Cardiac muscle cell (in vitro differentiated cells and primary cell): ENCODE measurements at regions not wholly inside any gene's neighbourhood (a gene's known extent, or its start where the extent isn't known, plus 50 kb on each side); places are given as distances from the start of the nearest gene placed in this dataset.

Experiments used
- DNase-seq, 2 donors: peaks; one replicate each; pipeline versions ENCODE4 v3.0.0 to v3.0.0-alpha.2; 2010 to 2017; ENCODE audit warnings: low read depth in 1 of 2, low spot score in 1 of 2
- H3K27ac ChIP-seq: fragments of 200-600 bp; sonication (generic); 2 replicates; pipeline ENCODE4 v1.5.1; 2016
- H3K27me3 ChIP-seq: fragments of 200-600 bp; sonication (generic); 2 replicates; pipeline ENCODE4 v1.6.0; 2016; ENCODE audit warnings: control low read depth
- H3K36me3 ChIP-seq: fragments of 200-600 bp; sonication (generic); 2 replicates; pipeline ENCODE4 v1.5.1; 2016; ENCODE audit warnings: control low read depth
- H3K4me1 ChIP-seq: fragments of 200-600 bp; sonication (generic); 2 replicates; pipeline ENCODE4 v1.8.1; 2017; ENCODE audit warnings: low read depth, mild to moderate bottlenecking, mixed run types
- H3K4me3 ChIP-seq: fragments of 200-600 bp; sonication (generic); 2 replicates; pipeline ENCODE4 v1.5.1; 2016; ENCODE audit warnings: mild to moderate bottlenecking
- H3K9me3 ChIP-seq: fragments of 200-600 bp; sonication (generic); 2 replicates; pipeline ENCODE4 v1.5.1; 2017; ENCODE audit warnings: low read depth, mild to moderate bottlenecking, control low read depth
- TF ChIP-seq, protein P1 (sequence below): IDR thresholded peaks from 2 replicates; pipeline ENCODE4 v1.5.1; 2012; ENCODE audit warnings: low read depth, mild to moderate bottlenecking, low read length

DNA sequence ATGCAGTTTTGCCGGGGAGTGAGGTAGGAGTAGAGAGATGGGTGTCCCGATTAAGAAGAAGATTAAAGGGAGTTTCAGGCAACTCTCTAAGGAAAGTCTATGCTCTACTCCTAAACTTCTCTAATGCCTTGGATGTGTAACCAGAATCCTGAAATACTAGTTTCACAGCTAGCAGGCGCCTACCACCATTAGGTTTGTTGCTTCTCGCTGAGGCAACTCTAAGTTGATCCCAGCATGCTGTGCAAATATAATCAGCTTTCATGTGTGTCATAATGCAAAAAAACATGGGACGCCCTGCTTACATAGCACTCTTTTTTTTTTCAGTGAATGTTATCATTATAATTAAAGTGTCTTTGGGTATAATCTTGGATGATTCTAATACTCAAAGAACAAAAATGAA, 50.4 kb upstream of the FAM3C start:
- no peak overlapping the region for H3K4me3 ChIP-seq
- H3K36me3 ChIP-seq, result no peaks in the 10 kb centered on the region
- no peak for DNase-seq
- no peak overlapping the region for H3K27ac ChIP-seq
- no peaks in the 10 kb centered on the region for H3K4me1 ChIP-seq
- TF ChIP-seq, protein P1, sequence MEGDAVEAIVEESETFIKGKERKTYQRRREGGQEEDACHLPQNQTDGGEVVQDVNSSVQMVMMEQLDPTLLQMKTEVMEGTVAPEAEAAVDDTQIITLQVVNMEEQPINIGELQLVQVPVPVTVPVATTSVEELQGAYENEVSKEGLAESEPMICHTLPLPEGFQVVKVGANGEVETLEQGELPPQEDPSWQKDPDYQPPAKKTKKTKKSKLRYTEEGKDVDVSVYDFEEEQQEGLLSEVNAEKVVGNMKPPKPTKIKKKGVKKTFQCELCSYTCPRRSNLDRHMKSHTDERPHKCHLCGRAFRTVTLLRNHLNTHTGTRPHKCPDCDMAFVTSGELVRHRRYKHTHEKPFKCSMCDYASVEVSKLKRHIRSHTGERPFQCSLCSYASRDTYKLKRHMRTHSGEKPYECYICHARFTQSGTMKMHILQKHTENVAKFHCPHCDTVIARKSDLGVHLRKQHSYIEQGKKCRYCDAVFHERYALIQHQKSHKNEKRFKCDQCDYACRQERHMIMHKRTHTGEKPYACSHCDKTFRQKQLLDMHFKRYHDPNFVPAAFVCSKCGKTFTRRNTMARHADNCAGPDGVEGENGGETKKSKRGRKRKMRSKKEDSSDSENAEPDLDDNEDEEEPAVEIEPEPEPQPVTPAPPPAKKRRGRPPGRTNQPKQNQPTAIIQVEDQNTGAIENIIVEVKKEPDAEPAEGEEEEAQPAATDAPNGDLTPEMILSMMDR, result no peak
- no peaks in the 10 kb centered on the region for H3K9me3 ChIP-seq
- no peaks in the 10 kb centered on the region for H3K27me3 ChIP-seq
